Naive thymus-derived CD8-positive, alpha-beta T cell (primary cell): ENCODE measurements at regions not wholly inside any gene's neighbourhood (a gene's known extent, or its start where the extent isn't known, plus 50 kb on each side); places are given as distances from the start of the nearest gene placed in this dataset.

Source experiments
- ATAC-seq, 2 donors: fragments of 150-1000 bp; cut with Tn5 transposase in 1 of 2; sonication (Bioruptor Pico), chemical (Tn5 transposase) in 1 of 2; 1 replicate in 1 of 2; 2 replicates in 1 of 2; pipeline ENCODE4 v1.10.0; 2021; ENCODE audit warnings: mild to moderate bottlenecking in 2 of 2, moderate library complexity in 2 of 2
- POLR2A ChIA-PET: fragments of 350-600 bp; sonication (Branson Sonifier 250); formaldehyde crosslinking; loops from one replicate; lab custom pipeline; 2021; ENCODE audit warnings: antibody characterized with exemption; lab: Charles Lee
- DNase-seq, 10 donors: peaks; one replicate each; pipeline versions ENCODE4 v3.0.0 to v3.0.0-alpha.2; 2020 to 2022
- H3K27ac Mint-ChIP-seq, 10 donors: one replicate each; pipeline ENCODE4 v1.8.0; 2020 to 2022; ENCODE audit warnings: mild to moderate bottlenecking in 10 of 10, mixed read lengths in 10 of 10, moderate library complexity in 4 of 10, inconsistent platforms in 1 of 10
- H3K27me3 Mint-ChIP-seq, 5 donors: one replicate each; pipeline ENCODE4 v1.8.0; 2021 to 2022; ENCODE audit warnings: mixed read lengths in 5 of 5
- H3K36me3 Mint-ChIP-seq, 3 donors: one replicate each; pipeline ENCODE4 v1.8.0; 2020 to 2022; ENCODE audit warnings: mixed read lengths in 3 of 3, mild to moderate bottlenecking in 2 of 3, inconsistent platforms in 1 of 3
- H3K4me1 Mint-ChIP-seq, 4 donors: one replicate each; pipeline ENCODE4 v1.8.0; 2021 to 2022; ENCODE audit warnings: mixed read lengths in 4 of 4
- H3K4me3 Mint-ChIP-seq, 10 donors: one replicate each; pipeline ENCODE4 v1.8.0; 2020 to 2022; ENCODE audit warnings: mild to moderate bottlenecking in 10 of 10, mixed read lengths in 10 of 10, moderate library complexity in 6 of 10, inconsistent platforms in 1 of 10
- H3K9me3 Mint-ChIP-seq, 9 donors: one replicate each; pipeline ENCODE4 v1.8.0; 2020 to 2022; ENCODE audit warnings: mixed read lengths in 9 of 9, mild to moderate bottlenecking in 3 of 9, inconsistent platforms in 1 of 9, moderate library complexity in 1 of 9

DNA sequence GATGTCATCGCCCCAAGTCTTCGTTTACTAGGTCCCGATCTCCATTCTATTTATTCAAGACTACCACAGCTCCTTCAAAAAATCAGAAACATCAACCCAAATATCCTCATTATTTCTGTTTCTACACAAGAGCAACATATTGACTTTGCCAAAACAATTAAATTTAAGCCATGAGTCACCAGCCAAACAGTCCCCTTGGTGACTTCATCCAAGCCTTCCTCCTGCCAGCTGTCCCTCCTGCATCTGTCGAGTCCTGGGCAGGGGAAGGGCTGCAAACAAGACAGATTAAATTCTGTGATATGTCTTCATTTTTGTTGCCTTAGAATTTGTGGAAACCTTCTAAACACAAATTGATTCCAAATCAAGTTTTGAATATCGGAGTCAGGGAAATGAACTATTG, 110.3 kb downstream of the SP3 start:
- H3K27me3 Mint-ChIP-seq = peaks cover 0 to 12% (median 3%) of the 10 kb centered on the region in 5 donors
- H3K36me3 Mint-ChIP-seq = no peaks in the 10 kb centered on the region
- POLR2A ChIA-PET = no interaction called here
- peaks cover 0 to 5% (median 0%) of the 10 kb centered on the region in 4 donors for H3K4me1 Mint-ChIP-seq
- H3K27ac Mint-ChIP-seq = no peak overlapping the region
- no peaks in the 10 kb centered on the region for H3K9me3 Mint-ChIP-seq
- ATAC-seq (no peak), DNase-seq (no peak)
- H3K4me3 Mint-ChIP-seq = no peak overlapping the region

DNA sequence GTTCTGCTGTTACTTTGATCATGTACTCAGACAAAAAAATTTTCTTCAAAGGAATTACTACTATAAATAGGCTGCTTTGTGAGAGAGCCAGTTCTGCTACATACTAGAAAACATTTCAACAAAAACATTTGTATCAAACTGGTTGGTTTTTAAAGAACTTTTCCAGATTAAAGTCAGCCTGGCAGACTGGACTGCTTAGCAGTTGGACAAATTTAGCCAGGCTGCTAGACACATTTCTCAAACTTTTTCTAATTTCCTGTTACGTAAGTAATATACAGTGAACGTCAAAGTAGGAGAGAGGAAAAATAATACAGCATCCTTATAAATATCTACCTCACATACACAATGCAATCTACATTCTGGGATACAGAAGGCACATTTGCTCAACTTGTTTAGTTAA, 109.5 kb downstream of the SP3 start:
- H3K27ac Mint-ChIP-seq = no peak overlapping the region
- no peak for DNase-seq

More for the DNA sequence above, 109.5 kb downstream of the SP3 start:
- ATAC-seq = no peak
- Mint-ChIP-seq H3K36me3 (no peaks in the 10 kb centered on the region), H3K4me3 (no peak overlapping the region), H3K4me1 (peaks cover 0 to 5% (median 1%) of the 10 kb centered on the region in 4 donors), H3K9me3 (no peaks in the 10 kb centered on the region), H3K27me3 (peaks cover 0 to 12% (median 5%) of the 10 kb centered on the region in 5 donors)
- POLR2A ChIA-PET = no interaction called here
